ENCODE measurements at regions not wholly inside any gene's neighbourhood (a gene's known extent, or its start where the extent isn't known, plus 50 kb on each side); places are given as distances from the start of the nearest gene placed in this dataset.

- TF ChIP-seq CTCF (IDR thresholded peaks at IDR 0.05) (no peak), POLR2A (IDR thresholded peaks at IDR 0.05) (no peak)
Observed at GRCh38 chr5:125220284-125220683, 473.8 kb upstream of the ZNF608 start.
